HepG2 (cell line): ENCODE measurements at regions not wholly inside any gene's neighbourhood (a gene's known extent, or its start where the extent isn't known, plus 50 kb on each side); places are given as distances from the start of the nearest gene placed in this dataset.

ENCODE experiments used
- ATAC-seq: fragments of 200-7000 bp; cut with Tn5 transposase; 3 replicates; pipeline ENCODE4 v1.9.1; 2020; ENCODE audit warnings: mild to moderate bottlenecking, moderate library complexity
- BruUV-seq: library from RNA; stranded (reverse); fragments of 400-500 nt; replicated peaks from 2 replicates; lab custom pipeline; 2021; lab: Mats Ljungman, UMichigan
- CTCF ChIA-PET: fragments of 300-600 bp; formaldehyde crosslinking; extraction: SDS; loops from one replicate; lab custom pipeline; 2021; ENCODE audit warnings: low total read pairs, inconsistent platforms, low intra/inter-chr PET ratio; lab: Yijun Ruan, JAX
- POLR2A ChIA-PET: fragments of 350-600 bp; sonication (Branson Sonifier 250); formaldehyde crosslinking; loops from one replicate; lab custom pipeline; 2020; ENCODE audit warnings: antibody characterized with exemption, inconsistent platforms; lab: Yijun Ruan, JAX
- DNase-seq: peaks from one replicate; pipeline ENCODE4 v3.0.0-alpha.2; 2015; ENCODE audit warnings: low spot score
- FAIRE-seq: peaks from 3 replicates; lab custom pipeline; 2011; peaks lifted over from hg19 to GRCh38; lab: Jason Lieb, UNC
- H2AFZ ChIP-seq: one replicate; pipeline ENCODE4 v1.6.1; 2011; ENCODE audit warnings: low read length, inconsistent platforms
- H3K27ac ChIP-seq: fragments of 300-600 bp; 3 replicates; pipeline ENCODE4 v1.8.0; 2011; ENCODE audit warnings: mixed run types, mild to moderate bottlenecking, mixed read lengths, low read length, inconsistent platforms; ENCODE audit not compliant: insufficient read depth; ENCODE audit errors: extremely low read length
- H3K27me3 ChIP-seq, 2 experiments: fragments of 200-600 bp in 1 of 2; 2 replicates in 1 of 2; 3 replicates in 1 of 2; pipeline versions ENCODE4 v1.6.0 to v1.8.0; 2011; ENCODE audit warnings: low read length in 2 of 2, mild to moderate bottlenecking in 2 of 2, moderate library complexity in 2 of 2, inconsistent platforms in 1 of 2; ENCODE audit not compliant: insufficient read depth in 2 of 2, control insufficient read depth in 1 of 2
- H3K36me3 ChIP-seq, 2 experiments: fragments of 200-600 bp in 1 of 2; replicated peaks in 1 of 2; 2 replicates in 1 of 2; 3 replicates in 1 of 2; pipeline versions ENCODE4 v1.5.1 to v1.8.0; 2011; ENCODE audit warnings: low read length in 2 of 2, inconsistent platforms in 1 of 2; ENCODE audit not compliant: insufficient read depth in 2 of 2, control insufficient read depth in 1 of 2
- H3K4me1 ChIP-seq: 2 replicates; pipeline ENCODE4 v1.5.1; 2012; ENCODE audit warnings: low read length, inconsistent platforms; ENCODE audit not compliant: insufficient read depth
- H3K4me2 ChIP-seq: 2 replicates; pipeline ENCODE4 v1.6.0; 2011; ENCODE audit warnings: low read depth, low read length, inconsistent platforms
- H3K4me3 ChIP-seq, 3 experiments: fragments of 200-600 bp in 1 of 3; sonication (generic), shearing (Covaris generic) in 1 of 3; replicated peaks in 1 of 3; 2 replicates each; pipeline ENCODE4 v1.5.1; 2011 to 2016; ENCODE audit warnings: low read length in 3 of 3, inconsistent platforms in 2 of 3, low read depth in 2 of 3, mild to moderate bottlenecking in 2 of 3, control low read depth in 1 of 3, mixed read lengths in 1 of 3; ENCODE audit not compliant: insufficient read depth in 1 of 3
- H3K79me2 ChIP-seq: one replicate; pipeline ENCODE4 v1.6.1; 2011; ENCODE audit warnings: low read length, inconsistent platforms; ENCODE audit not compliant: insufficient read depth
- H3K9ac ChIP-seq: 2 replicates; pipeline ENCODE4 v1.6.0; 2011; ENCODE audit warnings: mild to moderate bottlenecking, low read depth, low read length, inconsistent platforms; ENCODE audit not compliant: insufficient read depth
- H3K9me3 ChIP-seq: 2 replicates; pipeline ENCODE4 v1.5.1; 2012; ENCODE audit warnings: mild to moderate bottlenecking, low read length
- H4K20me1 ChIP-seq: 2 replicates; pipeline ENCODE4 v1.6.0; 2011; ENCODE audit warnings: inconsistent platforms, mild to moderate bottlenecking, low read length, moderate library complexity; ENCODE audit not compliant: insufficient read depth
- AGO1 ChIP-seq: fragments of 200-400 bp; formaldehyde crosslinking; IDR thresholded peaks from 2 replicates; pipeline ENCODE4 v1.6.1; 2017; ENCODE audit warnings: mild to moderate bottlenecking, low read depth, low read length, moderate library complexity; ENCODE audit not compliant: poor library complexity, severe bottlenecking
- ARNT2 ChIP-seq: sonication (generic); formaldehyde crosslinking; IDR thresholded peaks from 2 replicates; pipeline ENCODE4 v1.8.0; 2022; ENCODE audit warnings: mild to moderate bottlenecking, low read depth, missing genetic modification reagents, moderate library complexity
- ATF1 ChIP-seq: IDR thresholded peaks from 2 replicates; pipeline ENCODE4 v1.6.1; 2016; ENCODE audit warnings: mild to moderate bottlenecking, control low read depth
- BRD4 ChIP-seq: sonication (generic); formaldehyde crosslinking; IDR thresholded peaks from 2 replicates; pipeline ENCODE4 v1.4.0; 2020; ENCODE audit warnings: missing genetic modification reagents
- DR1 ChIP-seq: sonication (generic); formaldehyde crosslinking; IDR thresholded peaks from 2 replicates; pipeline ENCODE4 v1.8.0; 2021; ENCODE audit warnings: mild to moderate bottlenecking, missing genetic modification reagents, inconsistent platforms
- MEIS1 ChIP-seq: sonication (generic); formaldehyde crosslinking; IDR thresholded peaks from 2 replicates; pipeline ENCODE4 v1.9.0; 2021; ENCODE audit warnings: mild to moderate bottlenecking, missing genetic modification reagents, moderate library complexity, borderline replicate concordance
- PHF21A ChIP-seq: sonication (generic); formaldehyde crosslinking; IDR thresholded peaks from 2 replicates; pipeline ENCODE4 v1.5.0; 2020; ENCODE audit warnings: mild to moderate bottlenecking, missing genetic modification reagents
- RCOR2 ChIP-seq: IDR thresholded peaks from 2 replicates; pipeline ENCODE4 v1.6.1; 2016; ENCODE audit warnings: missing biosample characterization, missing genetic modification reagents
- SMARCE1 ChIP-seq: fragments of 450-650 bp; IDR thresholded peaks from 2 replicates; pipeline ENCODE4 v1.6.1; 2017; ENCODE audit warnings: borderline replicate concordance
- ZFP36L1 ChIP-seq: sonication (generic); formaldehyde crosslinking; IDR thresholded peaks from 2 replicates; pipeline ENCODE4 v1.8.0; 2022; ENCODE audit warnings: mild to moderate bottlenecking, missing genetic modification reagents, moderate library complexity
- ZFP37 ChIP-seq: sonication (generic); formaldehyde crosslinking; IDR thresholded peaks from 2 replicates; pipeline ENCODE4 v1.4.0; 2020; ENCODE audit warnings: missing genetic modification reagents, borderline replicate concordance
- ZNF24 ChIP-seq: fragments of 450-650 bp; IDR thresholded peaks from 2 replicates; pipeline ENCODE4 v1.6.1; 2017; ENCODE audit warnings: antibody characterized with exemption, mild to moderate bottlenecking
- ZNF260 ChIP-seq: sonication (generic); formaldehyde crosslinking; IDR thresholded peaks from 2 replicates; pipeline ENCODE4 v1.4.0; 2020; ENCODE audit warnings: missing genetic modification reagents, low read depth, mild to moderate bottlenecking, borderline replicate concordance
- ZNF672 ChIP-seq: sonication (generic); formaldehyde crosslinking; IDR thresholded peaks from 2 replicates; pipeline ENCODE4 v1.8.1; 2022; ENCODE audit warnings: missing genetic modification reagents
- ZNF773 ChIP-seq: sonication (generic); formaldehyde crosslinking; IDR thresholded peaks from 2 replicates; pipeline ENCODE4 v1.4.0; 2020; ENCODE audit warnings: missing genetic modification reagents, borderline replicate concordance
- ZNF841 ChIP-seq: sonication (generic); formaldehyde crosslinking; IDR thresholded peaks from 2 replicates; pipeline ENCODE4 v1.8.1; 2023; ENCODE audit warnings: missing genetic modification reagents, borderline replicate concordance
- WGBS: methylation state at CpG from one replicate; pipeline ENCODE4 v1.1.6; 2017; ENCODE audit warnings: low lambda C conversion rate; 5-methylcytosine and 5-hydroxymethylcytosine counted together
- in situ Hi-C: cut with HindIII; loops from 2 replicates; pipeline ENCODE4 v1.10.0; 2017; ENCODE audit warnings: low pct_unique_long_range_greater_than_20kb; ENCODE audit not compliant: extremely low pct_ligation_motif_present
- intact Hi-C: fragments of 100-400 bp; cut with micrococcal nuclease; formaldehyde crosslinking; loops from one replicate; pipeline ENCODE4 v1.10.0; 2022; ENCODE audit not compliant: unreplicated experiment
- TF ChIP-seq, protein P1 (sequence below): sonication (generic); formaldehyde crosslinking; IDR thresholded peaks from 2 replicates; pipeline ENCODE4 v1.4.0; 2020; ENCODE audit warnings: missing genetic modification reagents, mild to moderate bottlenecking, borderline replicate concordance
- TF ChIP-seq, protein P2 (sequence below), 2 experiments: sonication (generic) in 1 of 2; formaldehyde crosslinking in 1 of 2; IDR thresholded peaks; 2 replicates each; pipeline versions ENCODE4 v1.4.0 to v1.6.1; 2018 to 2020; ENCODE audit warnings: missing genetic modification reagents in 2 of 2, borderline replicate concordance in 1 of 2, low read depth in 1 of 2, mild to moderate bottlenecking in 1 of 2, missing biosample characterization in 1 of 2

DNA sequence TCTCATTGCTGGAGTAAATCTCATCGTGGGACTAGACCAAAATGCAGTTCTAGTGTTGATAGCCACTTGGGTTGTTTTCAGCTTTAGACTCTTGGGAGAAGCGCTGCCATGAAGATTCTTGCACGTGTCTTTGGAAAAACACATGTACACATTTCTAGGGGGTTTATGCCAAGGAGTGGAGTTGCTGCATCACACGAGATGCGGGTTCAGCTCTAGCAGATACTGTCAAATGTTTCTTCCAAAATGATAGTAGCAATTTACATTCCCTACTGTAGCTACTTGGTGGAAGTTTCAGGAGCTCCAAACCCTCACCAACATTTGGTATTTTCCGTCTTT lies 52.3 kb upstream of the CPLX2 start:
- H2AFZ ChIP-seq, result no peak overlapping the region
- no peaks in the 10 kb centered on the region for H3K79me2 ChIP-seq
- H3K4me1 ChIP-seq, result peaks cover 10% of the 10 kb centered on the region
- no peak overlapping the region for H3K27ac ChIP-seq
- ChIA-PET CTCF (no interaction called here), POLR2A (no interaction called here)
- H3K9ac ChIP-seq, result no peak overlapping the region
- BruUV-seq, result no TSS peak
- intact Hi-C loops (no loop called here), in situ Hi-C loops (no loop called here)
- H3K4me2 ChIP-seq, result no peak overlapping the region
- no peaks in the 10 kb centered on the region for H3K36me3 ChIP-seq
- TF ChIP-seq ZNF24 (no peak), ARNT2 (CRISPR knock-in tag) (no peak), DR1 (CRISPR knock-in tag) (no peak), RCOR2 (no peak), ZNF773 (CRISPR knock-in tag) (no peak), AGO1 (no peak), SMARCE1 (no peak)
- TF ChIP-seq, protein P1, sequence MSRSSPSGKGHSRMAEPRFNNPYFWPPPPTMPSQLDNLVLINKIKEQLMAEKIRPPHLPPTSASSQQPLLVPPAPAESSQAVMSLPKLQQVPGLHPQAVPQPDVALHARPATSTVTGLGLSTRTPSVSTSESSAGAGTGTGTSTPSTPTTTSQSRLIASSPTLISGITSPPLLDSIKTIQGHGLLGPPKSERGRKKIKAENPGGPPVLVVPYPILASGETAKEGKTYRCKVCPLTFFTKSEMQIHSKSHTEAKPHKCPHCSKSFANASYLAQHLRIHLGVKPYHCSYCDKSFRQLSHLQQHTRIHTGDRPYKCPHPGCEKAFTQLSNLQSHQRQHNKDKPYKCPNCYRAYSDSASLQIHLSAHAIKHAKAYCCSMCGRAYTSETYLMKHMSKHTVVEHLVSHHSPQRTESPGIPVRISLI, result no peak
- no peak for DNase-seq
- no peak overlapping the region for H3K4me3 ChIP-seq
- H3K27me3 ChIP-seq, result no peaks in the 10 kb centered on the region
- FAIRE-seq, result no peak
- ATAC-seq, result no peak
- H3K9me3 ChIP-seq, result no peaks in the 10 kb centered on the region
- 95% methylated on average over 6 of the region's 6 CpGs for WGBS
- no peaks in the 10 kb centered on the region for H4K20me1 ChIP-seq

DNA sequence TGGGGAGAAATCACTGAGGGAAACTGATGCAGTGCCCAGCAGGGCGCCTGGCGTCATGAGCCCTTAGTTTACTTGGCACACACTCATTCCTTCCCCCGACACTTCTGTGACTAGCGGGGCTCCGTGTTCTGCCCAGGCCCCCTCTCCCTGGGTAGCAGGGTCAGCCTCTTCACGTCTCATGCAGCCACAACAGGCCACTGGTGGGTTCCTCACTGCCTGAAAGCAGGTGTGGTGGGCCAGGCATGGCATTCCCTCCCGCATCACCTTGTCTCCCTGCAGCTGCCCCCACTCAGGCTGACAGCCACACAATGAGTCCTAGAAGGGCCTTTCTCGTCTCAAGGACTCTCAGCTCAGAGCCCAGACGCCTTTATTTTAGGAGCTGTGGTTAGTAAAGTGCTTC lies 51.1 kb upstream of the CPLX2 start:
- 78% methylated on average over 9 of the region's 9 CpGs for WGBS
- Histone ChIP-seq H3K4me2 (no peak overlapping the region), H3K4me3 (no peak overlapping the region), H3K27me3 (no peaks in the 10 kb centered on the region), H2AFZ (no peak overlapping the region), H3K9me3 (no peaks in the 10 kb centered on the region), H4K20me1 (no peaks in the 10 kb centered on the region), H3K27ac (no peak overlapping the region), H3K36me3 (no peaks in the 10 kb centered on the region), H3K79me2 (no peaks in the 10 kb centered on the region), H3K4me1 (peaks cover 10% of the 10 kb centered on the region), H3K9ac (no peak overlapping the region)
- ATAC-seq (no peak), DNase-seq (no peak), FAIRE-seq (no peak)
- in situ Hi-C loops (no loop called here), intact Hi-C loops (no loop called here)
- BruUV-seq, result no TSS peak
- CTCF ChIA-PET, result no interaction called here
- POLR2A ChIA-PET, result no interaction called here
- no peak for TF ChIP-seq BRD4
- no peak for TF ChIP-seq ZNF841 (CRISPR knock-in tag)
- no peak for TF ChIP-seq ZFP36L1 (CRISPR knock-in tag)
- no peak for TF ChIP-seq ZNF260 (CRISPR knock-in tag)
- TF ChIP-seq ZNF672 (CRISPR knock-in tag), result no peak
- TF ChIP-seq, protein P2, sequence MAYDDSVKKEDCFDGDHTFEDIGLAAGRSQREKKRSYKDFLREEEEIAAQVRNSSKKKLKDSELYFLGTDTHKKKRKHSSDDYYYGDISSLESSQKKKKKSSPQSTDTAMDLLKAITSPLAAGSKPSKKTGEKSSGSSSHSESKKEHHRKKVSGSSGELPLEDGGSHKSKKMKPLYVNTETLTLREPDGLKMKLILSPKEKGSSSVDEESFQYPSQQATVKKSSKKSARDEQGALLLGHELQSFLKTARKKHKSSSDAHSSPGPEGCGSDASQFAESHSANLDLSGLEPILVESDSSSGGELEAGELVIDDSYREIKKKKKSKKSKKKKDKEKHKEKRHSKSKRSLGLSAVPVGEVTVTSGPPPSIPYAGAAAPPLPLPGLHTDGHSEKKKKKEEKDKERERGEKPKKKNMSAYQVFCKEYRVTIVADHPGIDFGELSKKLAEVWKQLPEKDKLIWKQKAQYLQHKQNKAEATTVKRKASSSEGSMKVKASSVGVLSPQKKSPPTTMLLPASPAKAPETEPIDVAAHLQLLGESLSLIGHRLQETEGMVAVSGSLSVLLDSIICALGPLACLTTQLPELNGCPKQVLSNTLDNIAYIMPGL (CRISPR knock-in tag; IDR thresholded peaks at IDR 0.05; ENCODE audit: borderline replicate concordance in 1 of 2, low read depth in 1 of 2), result no peak
- TF ChIP-seq ZFP37 (CRISPR knock-in tag), result no peak
- no peak for TF ChIP-seq MEIS1 (CRISPR knock-in tag)
- no peak for TF ChIP-seq PHF21A (CRISPR knock-in tag)
- TF ChIP-seq ATF1 (CRISPR knock-in tag), result no peak
